Mammary epithelial cell (primary cell): ENCODE measurements at regions not wholly inside any gene's neighbourhood (a gene's known extent, or its start where the extent isn't known, plus 50 kb on each side); places are given as distances from the start of the nearest gene placed in this dataset.

Experiments used
- CTCF ChIP-seq, 2 donors: IDR thresholded peaks in 1 of 2; conservative IDR thresholded peaks in 1 of 2; 2 replicates each; pipeline ENCODE4 v1.5.1; 2011 to 2012; ENCODE audit warnings: inconsistent platforms in 2 of 2, low read length in 2 of 2, mild to moderate bottlenecking in 2 of 2, control low read depth in 1 of 2, low read depth in 1 of 2; ENCODE audit not compliant: insufficient read depth in 1 of 2; ENCODE audit errors: extremely low read depth in 1 of 2
- EZH2 ChIP-seq: IDR thresholded peaks from 2 replicates; pipeline ENCODE4 v1.6.1; 2012; ENCODE audit warnings: low read length, inconsistent platforms, borderline replicate concordance

- TF ChIP-seq CTCF (conservative IDR thresholded peaks at IDR 0.05 in 1 of 2, IDR thresholded peaks at IDR 0.05 in 1 of 2; ENCODE audit: extremely low read depth in 1 of 2, insufficient read depth in 1 of 2, low read depth in 1 of 2, low read length in 2 of 2) (no peak), EZH2 (no peak)
These were observed 219.9 kb upstream of the CIBAR2 start for GRCh38 chr16:85332175-85332574.
